OCI-LY3 (cell line): ENCODE measurements at regions not wholly inside any gene's neighbourhood (a gene's known extent, or its start where the extent isn't known, plus 50 kb on each side); places are given as distances from the start of the nearest gene placed in this dataset.

Experiments used
- H2AFZ ChIP-seq: fragments of 200-600, 300-600 bp; shearing (Covaris generic); 2 replicates; pipeline ENCODE4 v1.6.0; 2014; ENCODE audit warnings: antibody characterized with exemption, low read depth, low read length
- H3K27ac ChIP-seq: fragments of 200-600, 300-600 bp; sonication (generic); 2 replicates; pipeline ENCODE4 v1.5.1; 2014; ENCODE audit warnings: mild to moderate bottlenecking, low read length, moderate library complexity, mixed read lengths
- H3K27me3 ChIP-seq: fragments of 200-600, 300-600 bp; sonication (generic); 2 replicates; pipeline ENCODE4 v1.6.1; 2014; ENCODE audit warnings: low read depth, low read length, mixed read lengths
- H3K36me3 ChIP-seq: fragments of 200-600, 300-600 bp; sonication (generic); replicated peaks from 2 replicates; pipeline ENCODE3; 2014; ENCODE audit warnings: low read depth, low read length, mixed read lengths
- H3K4me1 ChIP-seq: fragments of 300-600, 200-600 bp; sonication (generic); 2 replicates; pipeline ENCODE4 v1.6.1; 2014; ENCODE audit warnings: low read length, mixed read lengths
- H3K4me2 ChIP-seq: fragments of 200-600, 300-600 bp; sonication (generic); 2 replicates; pipeline ENCODE4 v1.6.1; 2014; ENCODE audit warnings: low read length, mixed read lengths
- H3K4me3 ChIP-seq: fragments of 300-600, 200-600 bp; sonication (generic); 2 replicates; pipeline ENCODE4 v1.5.1; 2014; ENCODE audit warnings: antibody characterized with exemption, mild to moderate bottlenecking, low read length, moderate library complexity
- H3K79me2 ChIP-seq: fragments of 300-600, 200-600 bp; shearing (Covaris generic); 2 replicates; pipeline ENCODE4 v1.6.1; 2014; ENCODE audit warnings: mild to moderate bottlenecking, low read length, mixed read lengths
- H3K9ac ChIP-seq: fragments of 300-600, 200-600 bp; shearing (Covaris generic); 2 replicates; pipeline ENCODE4 v1.6.0; 2014; ENCODE audit warnings: mild to moderate bottlenecking, low read length, moderate library complexity
- H3K9me3 ChIP-seq: fragments of 200-600, 300-600 bp; shearing (Covaris generic); 2 replicates; pipeline ENCODE4 v1.6.1; 2014; ENCODE audit warnings: low read length, mixed read lengths; ENCODE audit not compliant: insufficient read depth
- H4K20me1 ChIP-seq: fragments of 200-600, 300-600 bp; sonication (generic); 2 replicates; pipeline ENCODE4 v1.6.1; 2016; ENCODE audit warnings: low read length, mixed read lengths; ENCODE audit not compliant: insufficient read depth
- CTCF ChIP-seq: fragments of 200-600, 300-600 bp; sonication (generic); IDR thresholded peaks from 2 replicates; pipeline ENCODE4 v1.5.1; 2014; ENCODE audit warnings: antibody characterized with exemption, low read length, low read depth
- EZH2phosphoT487 ChIP-seq: fragments of 200-600 bp; shearing (Covaris generic); IDR thresholded peaks from 2 replicates; pipeline ENCODE4 v1.6.1; 2018; ENCODE audit warnings: antibody characterized with exemption, mixed run types, low read depth

- no peak overlapping the region for H3K4me2 ChIP-seq
- no peaks in the 10 kb centered on the region for H3K79me2 ChIP-seq
- H3K9ac ChIP-seq = no peak overlapping the region
- H3K4me1 ChIP-seq = no peaks in the 10 kb centered on the region
- H4K20me1 ChIP-seq = no peaks in the 10 kb centered on the region
- TF ChIP-seq EZH2phosphoT487 (no peak), CTCF (no peak)
- no peak overlapping the region for H3K4me3 ChIP-seq
- no peaks in the 10 kb centered on the region for H3K27me3 ChIP-seq
- no peak overlapping the region for H3K27ac ChIP-seq
- no peak overlapping the region for H2AFZ ChIP-seq
- no peaks in the 10 kb centered on the region for H3K36me3 ChIP-seq
- H3K9me3 ChIP-seq = no peaks in the 10 kb centered on the region
Measured at GRCh38 chr6:147853574-147853973, 345.1 kb downstream of the SAMD5 start.

- Histone ChIP-seq H3K27ac (no peak overlapping the region), H2AFZ (no peak overlapping the region), H3K79me2 (no peaks in the 10 kb centered on the region), H3K9ac (no peak overlapping the region), H3K9me3 (no peaks in the 10 kb centered on the region), H3K27me3 (no peaks in the 10 kb centered on the region), H3K4me2 (no peak overlapping the region), H4K20me1 (no peaks in the 10 kb centered on the region), H3K36me3 (no peaks in the 10 kb centered on the region), H3K4me1 (no peaks in the 10 kb centered on the region), H3K4me3 (no peak overlapping the region)
- no peak for TF ChIP-seq EZH2phosphoT487
- no peak for TF ChIP-seq CTCF
Measured at GRCh38 chr6:147855803-147856482, 347.5 kb downstream of the SAMD5 start.

GRCh38 chr6:147856687-147857086 lies 348.2 kb downstream of the SAMD5 start:
- Histone ChIP-seq H3K27me3 (no peaks in the 10 kb centered on the region), H3K36me3 (no peaks in the 10 kb centered on the region), H3K4me3 (no peak overlapping the region), H2AFZ (no peak overlapping the region), H3K4me1 (no peaks in the 10 kb centered on the region), H3K9me3 (no peaks in the 10 kb centered on the region), H4K20me1 (no peaks in the 10 kb centered on the region), H3K27ac (no peak overlapping the region), H3K9ac (no peak overlapping the region), H3K4me2 (no peak overlapping the region), H3K79me2 (no peaks in the 10 kb centered on the region)
- TF ChIP-seq CTCF (no peak), EZH2phosphoT487 (no peak)

- H4K20me1 ChIP-seq = no peaks in the 10 kb centered on the region
- TF ChIP-seq EZH2phosphoT487 (no peak), CTCF (no peak)
- H3K27ac ChIP-seq = no peak overlapping the region
- no peaks in the 10 kb centered on the region for H3K79me2 ChIP-seq
- H3K9me3 ChIP-seq = no peaks in the 10 kb centered on the region
- H3K4me3 ChIP-seq = no peak overlapping the region
- no peaks in the 10 kb centered on the region for H3K4me1 ChIP-seq
- no peak overlapping the region for H2AFZ ChIP-seq
- H3K27me3 ChIP-seq = no peaks in the 10 kb centered on the region
- H3K36me3 ChIP-seq = no peaks in the 10 kb centered on the region
- no peak overlapping the region for H3K4me2 ChIP-seq
- no peak overlapping the region for H3K9ac ChIP-seq
Measured at GRCh38 chr6:147858421-147858820, 349.9 kb downstream of the SAMD5 start.
